Brain microvascular endothelial cell (primary cell): ENCODE measurements at regions not wholly inside any gene's neighbourhood (a gene's known extent, or its start where the extent isn't known, plus 50 kb on each side); places are given as distances from the start of the nearest gene placed in this dataset.
A peak's percentile ranks its signal among the peaks of the same experiment; 100 is the strongest.

Experiments used
- DNase-seq: peaks from one replicate; pipeline ENCODE4 v3.0.0-alpha.2; 2020
- H3K27ac ChIP-seq: fragments of 250-450 bp; sonication (Bioruptor Pico); 2 replicates; pipeline ENCODE4 v1.5.1; 2020; ENCODE audit warnings: mild to moderate bottlenecking, moderate library complexity
- H3K27me3 ChIP-seq: fragments of 250-450 bp; sonication (Bioruptor Pico); replicated peaks from 2 replicates; pipeline ENCODE4 v1.5.1; 2020; ENCODE audit warnings: mild to moderate bottlenecking
- H3K36me3 ChIP-seq: fragments of 250-450 bp; sonication (Bioruptor Pico); replicated peaks from 2 replicates; pipeline ENCODE4 v1.5.1; 2020; ENCODE audit warnings: mild to moderate bottlenecking
- H3K4me3 ChIP-seq: 2 replicates; pipeline ENCODE4 v1.5.1; 2011; ENCODE audit warnings: low read depth, mild to moderate bottlenecking, control low read depth, low read length, moderate library complexity
- in situ Hi-C: cut with HindIII; loops from 2 replicates; pipeline ENCODE4 v1.10.0; 2017; ENCODE audit warnings: low sequenced_read_pairs, low pct_ligation_motif_present
- TF ChIP-seq, protein P1 (sequence below): IDR thresholded peaks from 2 replicates; pipeline ENCODE4 v1.5.1; 2011; ENCODE audit warnings: low read depth, mild to moderate bottlenecking, moderate library complexity, low read length, control low read depth, inconsistent platforms; ENCODE audit errors: missing control alignments

DNA sequence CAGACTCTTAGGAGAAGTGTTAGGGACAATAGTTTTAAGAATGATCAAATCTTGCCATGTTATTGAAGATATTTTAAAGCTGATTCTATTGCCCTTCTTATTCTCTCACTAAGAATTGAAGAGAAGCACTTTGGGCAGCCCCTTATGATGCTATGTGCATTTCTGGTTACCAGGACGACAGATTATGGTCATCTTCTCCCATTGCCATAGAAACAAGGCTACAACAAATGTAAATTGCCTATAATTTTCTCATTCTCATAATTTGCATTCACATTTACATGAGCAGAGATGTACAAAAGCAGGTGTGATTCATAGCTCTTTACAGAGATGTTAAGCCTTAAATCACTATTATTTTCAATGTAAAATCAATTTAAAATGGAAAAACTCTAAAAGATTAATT, 137.3 kb upstream of the PCDH9 start:
- Histone ChIP-seq H3K27me3 (no peaks in the 10 kb centered on the region), H3K36me3 (no peaks in the 10 kb centered on the region), H3K4me3 (no peak overlapping the region), H3K27ac (no peak overlapping the region)
- no peak for DNase-seq
- TF ChIP-seq, protein P1, sequence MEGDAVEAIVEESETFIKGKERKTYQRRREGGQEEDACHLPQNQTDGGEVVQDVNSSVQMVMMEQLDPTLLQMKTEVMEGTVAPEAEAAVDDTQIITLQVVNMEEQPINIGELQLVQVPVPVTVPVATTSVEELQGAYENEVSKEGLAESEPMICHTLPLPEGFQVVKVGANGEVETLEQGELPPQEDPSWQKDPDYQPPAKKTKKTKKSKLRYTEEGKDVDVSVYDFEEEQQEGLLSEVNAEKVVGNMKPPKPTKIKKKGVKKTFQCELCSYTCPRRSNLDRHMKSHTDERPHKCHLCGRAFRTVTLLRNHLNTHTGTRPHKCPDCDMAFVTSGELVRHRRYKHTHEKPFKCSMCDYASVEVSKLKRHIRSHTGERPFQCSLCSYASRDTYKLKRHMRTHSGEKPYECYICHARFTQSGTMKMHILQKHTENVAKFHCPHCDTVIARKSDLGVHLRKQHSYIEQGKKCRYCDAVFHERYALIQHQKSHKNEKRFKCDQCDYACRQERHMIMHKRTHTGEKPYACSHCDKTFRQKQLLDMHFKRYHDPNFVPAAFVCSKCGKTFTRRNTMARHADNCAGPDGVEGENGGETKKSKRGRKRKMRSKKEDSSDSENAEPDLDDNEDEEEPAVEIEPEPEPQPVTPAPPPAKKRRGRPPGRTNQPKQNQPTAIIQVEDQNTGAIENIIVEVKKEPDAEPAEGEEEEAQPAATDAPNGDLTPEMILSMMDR = no peak
- in situ Hi-C loops = no loop called here

- DNase-seq = peak; percentile 31
- Histone ChIP-seq H3K4me3 (no peak overlapping the region), H3K27ac (no peak overlapping the region), H3K36me3 (no peaks in the 10 kb centered on the region), H3K27me3 (no peaks in the 10 kb centered on the region)
- in situ Hi-C loops = no loop called here
- TF ChIP-seq, protein P1 = peak; percentile 27
Measured at GRCh38 chr13:67366533-67366932, 136.4 kb upstream of the PCDH9 start.

- Histone ChIP-seq H3K36me3 (no peaks in the 10 kb centered on the region), H3K27me3 (no peaks in the 10 kb centered on the region), H3K4me3 (no peak overlapping the region), H3K27ac (no peak overlapping the region)
- in situ Hi-C loops = no loop called here
- TF ChIP-seq, protein P1 = no peak
- no peak for DNase-seq
Measured at GRCh38 chr13:67355812-67356476, 125.8 kb upstream of the PCDH9 start.

- in situ Hi-C loops = no loop called here
- Histone ChIP-seq H3K27me3 (no peaks in the 10 kb centered on the region), H3K36me3 (no peaks in the 10 kb centered on the region), H3K27ac (no peak overlapping the region), H3K4me3 (peak overlapping the region; percentile 25)
- TF ChIP-seq, protein P1 = no peak
- DNase-seq = no peak
Measured at GRCh38 chr13:67353941-67354340, 123.8 kb upstream of the PCDH9 start.

DNA sequence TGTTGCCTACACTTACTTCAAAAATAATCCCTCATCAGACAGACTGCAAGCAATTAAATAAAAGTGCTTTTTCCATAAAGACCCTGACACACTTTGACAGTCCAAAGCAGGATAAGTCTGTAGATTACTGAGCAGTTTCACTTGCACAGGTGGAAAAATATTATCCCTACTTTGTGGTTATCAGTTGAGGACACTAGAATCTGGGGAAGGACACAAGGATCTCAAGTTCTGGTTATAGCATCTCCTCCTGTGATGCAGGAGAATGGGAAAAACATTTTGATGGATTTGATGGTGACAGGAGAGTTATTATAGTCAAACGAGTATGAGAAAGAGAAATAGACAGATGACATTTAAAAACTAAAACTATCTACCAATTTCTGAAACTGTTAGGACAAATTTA, 122.9 kb upstream of the PCDH9 start:
- no peaks in the 10 kb centered on the region for H3K36me3 ChIP-seq
- TF ChIP-seq, protein P1 = no peak
- no peak overlapping the region for H3K4me3 ChIP-seq
- DNase-seq = no peak
- H3K27ac ChIP-seq = no peak overlapping the region
- no peaks in the 10 kb centered on the region for H3K27me3 ChIP-seq
- in situ Hi-C loops = no loop called here

GRCh38 chr13:67351909-67352308, 121.8 kb upstream of the PCDH9 start:
- Histone ChIP-seq H3K27ac (no peak overlapping the region), H3K27me3 (no peaks in the 10 kb centered on the region), H3K4me3 (no peak overlapping the region), H3K36me3 (no peaks in the 10 kb centered on the region)
- TF ChIP-seq, protein P1 = no peak
- DNase-seq = no peak
- in situ Hi-C loops = no loop called here
